Fibroblast of lung (primary cell): ENCODE measurements at regions not wholly inside any gene's neighbourhood (a gene's known extent, or its start where the extent isn't known, plus 50 kb on each side); places are given as distances from the start of the nearest gene placed in this dataset.

Experiments used
- DNase-seq, 2 donors: peaks; one replicate each; pipeline versions ENCODE4 v3.0.0 to v3.0.0-alpha.2; 2010; ENCODE audit warnings: low read depth in 2 of 2
- H2AFZ ChIP-seq: 2 replicates; pipeline ENCODE4 v1.5.1; 2012; ENCODE audit warnings: low read length, control low read depth, inconsistent platforms
- H3K27ac ChIP-seq: 2 replicates; pipeline ENCODE4 v1.5.1; 2011; ENCODE audit warnings: low read length, control low read depth; ENCODE audit not compliant: insufficient read depth
- H3K27me3 ChIP-seq: 2 replicates; pipeline ENCODE4 v1.5.1; 2011; ENCODE audit warnings: mild to moderate bottlenecking, low read length; ENCODE audit not compliant: control insufficient read depth, insufficient read depth
- H3K36me3 ChIP-seq: 2 replicates; pipeline ENCODE4 v1.5.1; 2011; ENCODE audit warnings: low read length; ENCODE audit not compliant: control insufficient read depth, insufficient read depth
- H3K4me1 ChIP-seq: 2 replicates; pipeline ENCODE4 v1.5.1; 2011; ENCODE audit warnings: low read length; ENCODE audit not compliant: control insufficient read depth, insufficient read depth; ENCODE audit errors: extremely low read depth
- H3K4me2 ChIP-seq: 2 replicates; pipeline ENCODE4 v1.5.1; 2011; ENCODE audit warnings: low read length, control low read depth; ENCODE audit not compliant: insufficient read depth; ENCODE audit errors: extremely low read depth
- H3K4me3 ChIP-seq, 4 experiments: fragments of 200-600 bp in 1 of 4; sonication (generic) in 1 of 4; replicated peaks in 1 of 4; 2 replicates each; pipeline ENCODE4 v1.5.1; 2011 to 2016; ENCODE audit warnings: low read length in 4 of 4, low read depth in 3 of 4, mild to moderate bottlenecking in 3 of 4, control low read depth in 2 of 4, inconsistent platforms in 1 of 4, mixed read lengths in 1 of 4; ENCODE audit not compliant: insufficient read depth in 1 of 4; ENCODE audit errors: control extremely low read depth in 1 of 4
- H3K79me2 ChIP-seq: 2 replicates; pipeline ENCODE4 v1.5.1; 2012; ENCODE audit warnings: mild to moderate bottlenecking, low read length, inconsistent platforms; ENCODE audit not compliant: control insufficient read depth, insufficient read depth
- H3K9ac ChIP-seq: 2 replicates; pipeline ENCODE4 v1.5.1; 2011; ENCODE audit warnings: mild to moderate bottlenecking, low read length, control low read depth; ENCODE audit not compliant: insufficient read depth
- H3K9me3 ChIP-seq: 2 replicates; pipeline ENCODE4 v1.5.1; 2012; ENCODE audit warnings: low read depth, low read length; ENCODE audit not compliant: control insufficient read depth, insufficient read depth
- H4K20me1 ChIP-seq: 2 replicates; pipeline ENCODE4 v1.5.1; 2011; ENCODE audit warnings: low read length; ENCODE audit not compliant: control insufficient read depth, insufficient read depth; ENCODE audit errors: extremely low read depth
- EZH2 ChIP-seq: IDR thresholded peaks from 2 replicates; pipeline ENCODE4 v1.5.1; 2012; ENCODE audit warnings: low read length, control low read depth, mild to moderate bottlenecking; ENCODE audit errors: missing control alignments
- TF ChIP-seq, protein P1 (sequence below), 2 donors: IDR thresholded peaks in 1 of 2; conservative IDR thresholded peaks in 1 of 2; 1 replicate in 1 of 2; 2 replicates in 1 of 2; pipeline ENCODE4 v1.5.1; 2011 to 2012; ENCODE audit warnings: low read length in 2 of 2, control low read depth in 1 of 2, inconsistent platforms in 1 of 2, low read depth in 1 of 2, mild to moderate bottlenecking in 1 of 2

DNA sequence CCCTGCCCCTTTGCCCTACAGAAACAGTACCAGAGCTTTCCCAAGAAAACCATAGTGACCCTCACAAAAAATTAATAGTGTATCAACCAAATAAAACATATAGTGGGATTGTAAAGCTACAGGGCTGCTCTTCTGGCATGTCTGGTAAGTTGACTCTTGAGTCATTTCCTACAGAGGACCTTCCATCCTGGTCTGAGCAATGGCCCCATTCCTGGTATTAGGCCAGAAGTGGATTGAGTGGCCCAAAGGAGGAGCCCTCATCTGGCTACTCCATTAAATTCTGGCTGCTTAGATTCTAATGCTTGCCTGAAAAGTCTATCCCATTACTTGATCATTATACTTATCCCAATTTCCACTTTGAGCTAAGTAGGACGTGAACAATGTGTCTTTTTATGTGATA lies 150.9 kb upstream of the HMGN3 start:
- Histone ChIP-seq H3K4me1 (no peaks in the 10 kb centered on the region), H3K27me3 (no peaks in the 10 kb centered on the region), H3K27ac (no peak overlapping the region), H3K36me3 (no peaks in the 10 kb centered on the region), H2AFZ (no peak overlapping the region), H3K9me3 (no peaks in the 10 kb centered on the region), H3K4me2 (no peak overlapping the region), H3K4me3 (no peak overlapping the region), H3K9ac (no peak overlapping the region), H4K20me1 (no peaks in the 10 kb centered on the region), H3K79me2 (no peaks in the 10 kb centered on the region)
- DNase-seq = no peak
- no peak for TF ChIP-seq EZH2
- TF ChIP-seq, protein P1, sequence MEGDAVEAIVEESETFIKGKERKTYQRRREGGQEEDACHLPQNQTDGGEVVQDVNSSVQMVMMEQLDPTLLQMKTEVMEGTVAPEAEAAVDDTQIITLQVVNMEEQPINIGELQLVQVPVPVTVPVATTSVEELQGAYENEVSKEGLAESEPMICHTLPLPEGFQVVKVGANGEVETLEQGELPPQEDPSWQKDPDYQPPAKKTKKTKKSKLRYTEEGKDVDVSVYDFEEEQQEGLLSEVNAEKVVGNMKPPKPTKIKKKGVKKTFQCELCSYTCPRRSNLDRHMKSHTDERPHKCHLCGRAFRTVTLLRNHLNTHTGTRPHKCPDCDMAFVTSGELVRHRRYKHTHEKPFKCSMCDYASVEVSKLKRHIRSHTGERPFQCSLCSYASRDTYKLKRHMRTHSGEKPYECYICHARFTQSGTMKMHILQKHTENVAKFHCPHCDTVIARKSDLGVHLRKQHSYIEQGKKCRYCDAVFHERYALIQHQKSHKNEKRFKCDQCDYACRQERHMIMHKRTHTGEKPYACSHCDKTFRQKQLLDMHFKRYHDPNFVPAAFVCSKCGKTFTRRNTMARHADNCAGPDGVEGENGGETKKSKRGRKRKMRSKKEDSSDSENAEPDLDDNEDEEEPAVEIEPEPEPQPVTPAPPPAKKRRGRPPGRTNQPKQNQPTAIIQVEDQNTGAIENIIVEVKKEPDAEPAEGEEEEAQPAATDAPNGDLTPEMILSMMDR (conservative IDR thresholded peaks at IDR 0.05 in 1 of 2, IDR thresholded peaks at IDR 0.05 in 1 of 2; ENCODE audit: low read depth in 1 of 2, low read length in 2 of 2) = no peak

DNA sequence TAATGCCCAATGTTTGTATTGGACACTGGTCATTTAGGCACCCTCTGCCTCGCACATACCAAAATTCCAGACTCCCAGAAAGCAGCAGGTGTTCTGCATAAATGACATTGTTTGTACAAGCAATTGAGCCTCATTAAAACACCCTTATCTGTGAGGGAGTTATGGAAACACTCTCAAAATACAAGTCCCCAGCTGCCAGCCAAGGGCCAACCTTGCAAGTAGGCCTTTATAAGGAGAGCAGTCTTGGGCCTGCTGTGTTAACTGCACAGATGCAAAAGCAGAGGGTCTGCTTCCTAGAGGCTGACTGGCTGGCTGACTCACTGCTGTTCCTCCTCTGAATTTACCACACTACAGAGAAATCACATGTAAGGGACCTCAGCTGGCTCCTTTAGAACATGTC lies 150.4 kb upstream of the HMGN3 start:
- TF ChIP-seq, protein P1 (conservative IDR thresholded peaks at IDR 0.05 in 1 of 2, IDR thresholded peaks at IDR 0.05 in 1 of 2; ENCODE audit: low read depth in 1 of 2, low read length in 2 of 2) = no peak
- no peak for TF ChIP-seq EZH2
- H3K79me2 ChIP-seq = no peaks in the 10 kb centered on the region
- H3K27ac ChIP-seq = no peak overlapping the region
- no peak overlapping the region for H3K9ac ChIP-seq
- H3K4me1 ChIP-seq = no peaks in the 10 kb centered on the region
- no peak overlapping the region for H2AFZ ChIP-seq
- H3K9me3 ChIP-seq = no peaks in the 10 kb centered on the region
- H3K27me3 ChIP-seq = no peaks in the 10 kb centered on the region
- no peak overlapping the region for H3K4me2 ChIP-seq
- peak; percentile 29 to 32 for DNase-seq
- no peak overlapping the region for H3K4me3 ChIP-seq
- H4K20me1 ChIP-seq = no peaks in the 10 kb centered on the region
- no peaks in the 10 kb centered on the region for H3K36me3 ChIP-seq

DNA sequence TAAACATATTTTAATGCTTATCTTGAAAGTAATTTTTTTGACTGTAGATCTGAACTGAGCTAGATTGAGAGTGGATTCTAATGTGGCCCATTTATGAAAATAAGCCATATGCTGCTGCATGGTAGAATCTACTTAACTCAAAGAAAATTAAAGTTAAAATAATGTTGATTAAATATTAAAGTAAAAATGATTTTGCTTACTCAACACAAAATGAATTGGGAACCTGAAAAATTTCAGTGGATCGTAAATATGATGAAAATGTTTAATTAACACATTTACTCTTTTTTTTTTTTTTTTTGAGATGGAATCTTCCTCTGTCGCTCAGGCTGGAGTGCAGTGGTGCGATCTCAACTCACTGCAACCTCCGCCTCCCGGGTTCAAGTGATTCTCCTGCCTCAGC lies 144.5 kb upstream of the HMGN3 start:
- H3K27ac ChIP-seq = no peak overlapping the region
- no peaks in the 10 kb centered on the region for H3K27me3 ChIP-seq
- no peaks in the 10 kb centered on the region for H4K20me1 ChIP-seq
- H3K9ac ChIP-seq = no peak overlapping the region
- H2AFZ ChIP-seq = no peak overlapping the region
- H3K79me2 ChIP-seq = no peaks in the 10 kb centered on the region
- DNase-seq = no peak
- H3K4me3 ChIP-seq = no peak overlapping the region
- H3K36me3 ChIP-seq = no peaks in the 10 kb centered on the region
- TF ChIP-seq, protein P1 (conservative IDR thresholded peaks at IDR 0.05 in 1 of 2, IDR thresholded peaks at IDR 0.05 in 1 of 2; ENCODE audit: low read depth in 1 of 2, low read length in 2 of 2) = no peak
- no peak for TF ChIP-seq EZH2
- H3K9me3 ChIP-seq = no peaks in the 10 kb centered on the region
- peaks cover 3% of the 10 kb centered on the region for H3K4me1 ChIP-seq
- no peak overlapping the region for H3K4me2 ChIP-seq
